WI38 (cell line): ENCODE measurements at regions not wholly inside any gene's neighbourhood (a gene's known extent, or its start where the extent isn't known, plus 50 kb on each side); places are given as distances from the start of the nearest gene placed in this dataset.

Source experiments
- H3K4me3 ChIP-seq: 2 replicates; pipeline ENCODE4 v1.5.1; 2011; ENCODE audit warnings: low read depth, mild to moderate bottlenecking, control low read depth, low read length
- TF ChIP-seq, protein P1 (sequence below): IDR thresholded peaks from 2 replicates; pipeline ENCODE4 v1.5.1; 2012; ENCODE audit warnings: low read depth, mild to moderate bottlenecking, control low read depth, low read length

DNA sequence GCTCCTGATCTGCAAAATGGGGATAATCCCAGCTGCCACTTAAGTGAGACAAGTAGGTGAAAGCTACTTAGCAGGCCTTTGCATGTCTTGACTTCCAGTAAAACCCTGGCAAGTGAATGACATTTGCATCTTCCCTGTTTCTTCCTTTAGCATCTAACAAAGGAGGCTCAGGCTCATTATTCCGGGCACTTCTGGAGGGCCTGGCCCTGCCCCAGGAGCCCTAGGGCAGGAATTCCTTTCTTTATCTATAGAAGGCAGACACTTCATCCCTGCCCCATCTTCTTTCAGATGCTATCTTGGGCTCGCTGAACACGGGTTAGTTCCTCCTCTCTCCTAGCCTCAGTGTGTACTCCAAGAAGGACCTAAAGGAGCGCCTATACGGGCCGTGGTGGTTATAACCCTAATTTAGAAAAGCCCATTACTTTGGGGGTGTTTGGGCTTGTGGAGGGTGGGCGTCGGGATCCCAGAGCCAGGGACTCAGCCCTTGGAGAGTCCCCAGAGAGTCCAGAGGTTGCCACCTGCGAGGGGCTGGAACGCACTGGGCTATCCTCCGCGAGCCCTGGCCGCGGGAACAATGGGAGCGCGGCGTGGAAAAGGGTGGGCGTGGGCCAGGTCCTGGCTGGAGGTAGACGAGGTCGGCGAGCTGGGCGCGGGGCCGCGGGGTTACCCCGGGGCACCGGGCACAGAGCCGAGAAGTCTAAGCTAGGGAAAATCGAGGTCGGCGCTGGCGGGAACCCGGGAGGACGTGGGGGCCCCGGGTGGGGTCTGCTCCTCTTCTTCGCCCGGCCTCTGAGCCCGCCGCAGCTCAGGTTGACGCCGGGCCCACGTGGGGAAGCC, 62.8 kb upstream of the EPB41L1 start:
- TF ChIP-seq, protein P1, sequence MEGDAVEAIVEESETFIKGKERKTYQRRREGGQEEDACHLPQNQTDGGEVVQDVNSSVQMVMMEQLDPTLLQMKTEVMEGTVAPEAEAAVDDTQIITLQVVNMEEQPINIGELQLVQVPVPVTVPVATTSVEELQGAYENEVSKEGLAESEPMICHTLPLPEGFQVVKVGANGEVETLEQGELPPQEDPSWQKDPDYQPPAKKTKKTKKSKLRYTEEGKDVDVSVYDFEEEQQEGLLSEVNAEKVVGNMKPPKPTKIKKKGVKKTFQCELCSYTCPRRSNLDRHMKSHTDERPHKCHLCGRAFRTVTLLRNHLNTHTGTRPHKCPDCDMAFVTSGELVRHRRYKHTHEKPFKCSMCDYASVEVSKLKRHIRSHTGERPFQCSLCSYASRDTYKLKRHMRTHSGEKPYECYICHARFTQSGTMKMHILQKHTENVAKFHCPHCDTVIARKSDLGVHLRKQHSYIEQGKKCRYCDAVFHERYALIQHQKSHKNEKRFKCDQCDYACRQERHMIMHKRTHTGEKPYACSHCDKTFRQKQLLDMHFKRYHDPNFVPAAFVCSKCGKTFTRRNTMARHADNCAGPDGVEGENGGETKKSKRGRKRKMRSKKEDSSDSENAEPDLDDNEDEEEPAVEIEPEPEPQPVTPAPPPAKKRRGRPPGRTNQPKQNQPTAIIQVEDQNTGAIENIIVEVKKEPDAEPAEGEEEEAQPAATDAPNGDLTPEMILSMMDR = no peak

GRCh38 chr20:36092398-36093024, 62.0 kb upstream of the EPB41L1 start:
- H3K4me3 ChIP-seq = peak overlapping the region; percentile 49
- TF ChIP-seq, protein P1 = no peak

More for the DNA sequence above, 62.8 kb upstream of the EPB41L1 start:
- H3K4me3 ChIP-seq = no peak overlapping the region

GRCh38 chr20:36093025-36093803, 61.3 kb upstream of the EPB41L1 start:
- TF ChIP-seq, protein P1 = no peak
- H3K4me3 ChIP-seq = peak overlapping the region; percentile 49

DNA sequence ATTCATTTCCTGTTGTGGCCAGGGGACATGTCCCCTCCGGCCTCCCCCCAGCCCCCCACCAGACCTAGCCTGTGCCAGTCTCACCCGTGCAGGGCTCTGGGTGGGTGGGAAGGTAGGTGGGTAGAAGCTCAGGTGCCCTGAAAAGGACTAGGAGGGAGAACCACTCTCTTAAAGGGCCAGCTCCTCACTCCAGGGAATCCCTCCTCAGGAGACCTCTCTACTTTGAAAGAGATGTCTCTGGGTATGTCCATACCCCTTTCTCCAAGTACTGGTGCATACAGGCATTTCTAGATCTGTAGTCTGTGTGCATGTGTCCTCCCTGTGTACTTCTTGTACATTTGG, 60.8 kb upstream of the EPB41L1 start:
- no peak overlapping the region for H3K4me3 ChIP-seq
- TF ChIP-seq, protein P1 = no peak

DNA sequence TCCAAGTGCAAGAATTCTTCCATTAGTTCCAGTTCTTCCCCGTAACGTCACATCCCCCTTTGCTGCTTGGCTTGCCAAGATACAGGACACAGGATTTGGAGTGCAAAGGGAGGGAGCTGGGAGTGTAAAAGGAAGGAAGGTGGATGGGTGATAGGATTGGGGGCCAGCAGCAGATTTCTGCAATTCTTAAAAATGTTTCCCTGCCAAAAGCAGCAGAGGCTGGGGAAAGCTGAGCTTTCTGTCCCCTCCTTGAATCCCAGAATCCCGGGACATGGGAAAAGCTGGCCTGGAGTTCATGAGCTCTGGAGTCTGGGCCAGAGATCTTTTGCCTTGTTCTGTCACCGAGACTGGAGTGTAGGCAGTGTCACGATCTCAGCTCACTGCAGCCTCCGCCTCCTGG, 60.0 kb upstream of the EPB41L1 start:
- H3K4me3 ChIP-seq = no peak overlapping the region
- TF ChIP-seq, protein P1 = no peak

GRCh38 chr20:36096435-36096834, 58.1 kb upstream of the EPB41L1 start:
- TF ChIP-seq, protein P1 = no peak

More at GRCh38 chr20:36096435-36096834, 58.1 kb upstream of the EPB41L1 start:
- H3K4me3 ChIP-seq = no peak overlapping the region
